Upper lobe of right lung (tissue), 1 donor: ENCODE measurements at regions not wholly inside any gene's neighbourhood (a gene's known extent, or its start where the extent isn't known, plus 50 kb on each side); places are given as distances from the start of the nearest gene placed in this dataset.

Experiments
- ATAC-seq: fragments of 200-7000 bp; cut with Tn5 transposase; one replicate; pipeline ENCODE4 v1.9.1; 2020; ENCODE audit warnings: mild to moderate bottlenecking, moderate library complexity
- DNase-seq: peaks from one replicate; pipeline ENCODE4 v3.0.0-alpha.2; 2020
- H3K27ac ChIP-seq: fragments of 200-600 bp; one replicate; pipeline ENCODE4 v1.8.0; 2022
- H3K27me3 ChIP-seq: fragments of 200-600 bp; one replicate; pipeline ENCODE4 v1.8.0; 2022; ENCODE audit warnings: mild to moderate bottlenecking
- H3K36me3 ChIP-seq: fragments of 200-600 bp; one replicate; pipeline ENCODE4 v1.8.0; 2022
- H3K4me1 ChIP-seq: fragments of 200-600 bp; one replicate; pipeline ENCODE4 v1.8.0; 2022
- H3K4me3 ChIP-seq: fragments of 200-600 bp; one replicate; pipeline ENCODE4 v1.8.0; 2022; ENCODE audit warnings: mild to moderate bottlenecking
- H3K9me3 ChIP-seq: fragments of 200-600 bp; one replicate; pipeline ENCODE4 v1.8.0; 2022
- intact Hi-C: fragments of 100-400 bp; cut with DNase I; formaldehyde crosslinking; loops from one replicate; pipeline ENCODE4 v1.11.0; 2022
- TF ChIP-seq, protein P1 (sequence below): fragments of 200-600 bp; IDR thresholded peaks from one replicate; pipeline ENCODE4 v1.8.0; 2022; ENCODE audit warnings: antibody characterized with exemption
- donor health status: DM: no; HTN: yes; CAD: no; lungs with severe emphysema.

DNA sequence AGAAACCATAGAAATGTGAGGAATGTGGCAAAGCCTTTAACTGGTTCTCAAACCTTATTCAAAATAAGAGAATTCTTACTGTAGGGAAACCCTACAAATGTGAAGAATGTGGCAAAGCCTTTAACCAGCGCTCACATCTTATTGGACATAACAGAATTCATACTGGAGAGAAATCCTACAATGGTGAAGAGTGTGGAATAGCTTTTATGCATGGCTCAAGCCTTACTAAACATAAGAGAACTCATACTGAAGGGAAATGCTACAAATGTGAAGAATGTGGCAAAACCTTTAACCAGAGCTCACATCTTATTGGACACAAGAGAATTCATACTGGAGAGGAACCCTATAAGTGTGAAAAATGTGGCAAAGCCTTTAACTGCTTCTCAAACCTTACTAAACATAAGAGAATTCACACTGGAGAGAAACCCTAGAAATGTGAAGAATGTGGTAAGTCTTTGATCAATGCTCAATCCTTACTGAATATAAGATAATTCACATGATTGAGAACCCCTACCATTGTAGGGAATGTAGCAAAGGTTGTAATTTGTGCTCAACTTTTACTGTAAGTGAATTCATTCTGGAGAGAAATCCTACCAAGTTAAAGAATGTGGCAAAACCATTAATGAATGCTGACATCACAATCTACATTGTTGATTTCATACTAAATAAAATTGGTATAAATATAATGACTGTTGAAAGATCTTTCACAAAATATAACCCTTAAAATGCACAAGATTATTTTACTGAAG is 142.5 kb upstream of the ZNF479 start:
- DNase-seq = no peak
- Histone ChIP-seq H3K4me3 (no peak overlapping the region), H3K27me3 (no peaks in the 10 kb centered on the region), H3K9me3 (peaks cover 47% of the 10 kb centered on the region), H3K27ac (no peak overlapping the region), H3K36me3 (no peaks in the 10 kb centered on the region), H3K4me1 (no peaks in the 10 kb centered on the region)
- intact Hi-C loops = no loop called here
- TF ChIP-seq, protein P1, sequence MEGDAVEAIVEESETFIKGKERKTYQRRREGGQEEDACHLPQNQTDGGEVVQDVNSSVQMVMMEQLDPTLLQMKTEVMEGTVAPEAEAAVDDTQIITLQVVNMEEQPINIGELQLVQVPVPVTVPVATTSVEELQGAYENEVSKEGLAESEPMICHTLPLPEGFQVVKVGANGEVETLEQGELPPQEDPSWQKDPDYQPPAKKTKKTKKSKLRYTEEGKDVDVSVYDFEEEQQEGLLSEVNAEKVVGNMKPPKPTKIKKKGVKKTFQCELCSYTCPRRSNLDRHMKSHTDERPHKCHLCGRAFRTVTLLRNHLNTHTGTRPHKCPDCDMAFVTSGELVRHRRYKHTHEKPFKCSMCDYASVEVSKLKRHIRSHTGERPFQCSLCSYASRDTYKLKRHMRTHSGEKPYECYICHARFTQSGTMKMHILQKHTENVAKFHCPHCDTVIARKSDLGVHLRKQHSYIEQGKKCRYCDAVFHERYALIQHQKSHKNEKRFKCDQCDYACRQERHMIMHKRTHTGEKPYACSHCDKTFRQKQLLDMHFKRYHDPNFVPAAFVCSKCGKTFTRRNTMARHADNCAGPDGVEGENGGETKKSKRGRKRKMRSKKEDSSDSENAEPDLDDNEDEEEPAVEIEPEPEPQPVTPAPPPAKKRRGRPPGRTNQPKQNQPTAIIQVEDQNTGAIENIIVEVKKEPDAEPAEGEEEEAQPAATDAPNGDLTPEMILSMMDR = no peak
- ATAC-seq = no peak

DNA sequence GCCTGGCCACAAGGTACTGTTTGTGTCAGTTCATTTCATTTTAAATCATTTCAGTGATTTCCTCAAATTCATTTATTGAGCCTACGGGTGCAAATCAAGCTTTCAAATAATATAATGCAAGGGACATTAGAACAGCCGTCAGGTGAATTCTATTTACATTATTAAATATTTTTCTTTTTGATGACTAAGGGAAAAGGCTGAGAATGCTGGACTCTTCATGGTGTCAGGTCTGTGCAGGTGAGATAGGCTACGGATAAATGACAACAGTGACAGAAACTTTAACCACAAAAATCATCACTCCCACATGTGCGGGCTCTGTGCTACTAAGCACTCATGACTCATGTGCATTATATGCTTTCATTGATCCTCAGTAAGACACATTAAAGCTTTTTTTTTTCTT is 149.2 kb upstream of the ZNF716 start:
- TF ChIP-seq, protein P1 = no peak
- H3K9me3 ChIP-seq = no peaks in the 10 kb centered on the region
- H3K27me3 ChIP-seq = no peaks in the 10 kb centered on the region
- no peaks in the 10 kb centered on the region for H3K36me3 ChIP-seq
- H3K4me1 ChIP-seq = no peaks in the 10 kb centered on the region
- DNase-seq (no peak), ATAC-seq (no peak)
- no peak overlapping the region for H3K27ac ChIP-seq
- no peak overlapping the region for H3K4me3 ChIP-seq
- intact Hi-C loops = no loop called here

DNA sequence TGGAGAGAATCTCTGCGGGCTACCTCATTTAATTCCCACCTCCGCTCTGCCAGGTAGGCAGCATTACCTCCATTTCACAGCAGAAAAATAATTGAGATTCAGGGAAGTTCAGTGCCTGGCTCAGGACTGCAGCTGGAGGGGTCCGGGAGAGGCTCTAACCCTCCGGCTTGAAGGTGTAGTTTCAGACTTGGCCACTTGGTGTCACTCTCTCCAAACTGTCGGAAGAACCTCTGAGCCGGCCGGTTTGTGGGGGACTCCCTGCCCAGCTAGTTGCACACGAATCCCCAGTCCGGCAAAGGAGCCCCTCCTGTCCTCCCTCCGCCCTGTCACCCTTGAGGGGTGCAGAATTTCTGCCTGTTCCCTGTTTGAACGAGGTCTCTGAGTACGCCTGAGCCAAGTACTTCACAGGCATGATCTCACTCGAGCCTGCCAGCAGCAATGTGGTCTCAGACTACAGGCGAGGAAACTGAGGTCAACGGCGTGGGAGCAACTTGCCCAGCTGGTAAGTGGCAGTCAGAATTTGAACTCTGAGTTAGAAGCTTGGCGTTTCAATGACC is 144.7 kb upstream of the ZNF716 start:
- no peak for DNase-seq
- Histone ChIP-seq H3K4me1 (no peaks in the 10 kb centered on the region), H3K36me3 (no peaks in the 10 kb centered on the region), H3K9me3 (no peaks in the 10 kb centered on the region), H3K27me3 (no peaks in the 10 kb centered on the region), H3K4me3 (no peak overlapping the region), H3K27ac (no peak overlapping the region)
- peak; percentile 75 for ATAC-seq
- TF ChIP-seq, protein P1 = peak; percentile 40
- intact Hi-C loops = no loop called here

DNA sequence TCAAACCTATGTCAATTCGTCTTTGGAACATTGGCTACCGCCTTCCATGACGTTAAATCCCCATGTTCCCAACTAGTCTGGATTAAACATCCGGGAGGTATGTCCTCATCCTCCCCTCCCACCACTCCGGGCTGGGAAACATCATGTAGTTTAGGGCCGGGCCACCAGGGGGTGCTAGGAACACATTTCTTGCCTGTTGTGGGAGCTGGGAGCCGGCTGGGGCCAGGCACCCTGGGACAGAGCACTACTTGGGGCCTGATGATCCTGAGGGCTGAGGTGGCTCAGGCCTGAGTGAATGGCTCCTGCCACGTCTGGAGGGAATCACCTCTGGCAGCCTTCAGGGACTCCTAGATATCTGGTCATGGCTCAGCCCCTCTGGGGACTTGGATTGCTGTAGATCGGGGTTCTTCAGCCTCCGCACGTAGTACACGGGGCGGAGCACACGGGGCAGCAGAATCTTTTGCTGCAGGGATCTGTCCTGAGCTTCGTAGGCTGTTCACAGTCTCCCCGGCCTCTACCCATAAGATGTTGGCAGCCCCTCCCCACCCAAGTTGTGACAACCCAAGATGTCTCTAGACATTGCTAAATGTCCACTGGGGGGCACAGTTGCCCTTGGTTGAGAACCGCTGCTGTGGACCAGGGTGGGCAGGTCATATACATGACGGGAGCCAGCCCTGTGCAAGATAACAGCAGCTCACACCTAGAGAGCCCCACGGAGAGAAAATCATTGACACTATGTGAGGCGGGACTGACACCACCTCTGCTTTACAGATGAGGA is 141.2 kb upstream of the ZNF716 start:
- ATAC-seq (peak; percentile 36), DNase-seq (no peak)
- H3K9me3 ChIP-seq = no peaks in the 10 kb centered on the region
- TF ChIP-seq, protein P1 = peak; percentile 26
- no peak overlapping the region for H3K4me3 ChIP-seq
- H3K4me1 ChIP-seq = no peaks in the 10 kb centered on the region
- H3K27me3 ChIP-seq = no peaks in the 10 kb centered on the region
- H3K36me3 ChIP-seq = no peaks in the 10 kb centered on the region
- H3K27ac ChIP-seq = no peak overlapping the region
- intact Hi-C loops = no loop called here

DNA sequence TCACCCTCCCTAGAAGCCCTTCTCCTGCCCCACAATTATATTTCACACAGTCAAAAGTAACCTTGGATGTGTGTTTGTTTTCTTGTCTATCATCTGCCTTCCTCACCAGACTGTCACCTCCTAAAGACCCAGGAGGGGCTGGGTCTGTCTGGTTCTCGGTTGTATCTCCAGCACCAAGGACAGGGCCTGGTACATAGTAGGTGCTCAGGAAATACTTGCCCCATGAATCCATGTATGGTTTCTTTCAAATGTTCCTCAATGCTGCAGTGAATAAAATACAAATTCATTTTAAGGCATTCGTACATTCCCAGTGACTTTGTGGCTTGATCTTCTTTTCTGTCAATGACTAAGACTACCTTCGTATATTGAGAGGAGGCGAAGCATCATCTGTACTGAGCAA is 122.9 kb upstream of the ZNF716 start:
- ATAC-seq (no peak), DNase-seq (peak; percentile 0)
- H3K4me3 ChIP-seq = no peak overlapping the region
- no peaks in the 10 kb centered on the region for H3K36me3 ChIP-seq
- H3K9me3 ChIP-seq = no peaks in the 10 kb centered on the region
- H3K4me1 ChIP-seq = no peaks in the 10 kb centered on the region
- H3K27ac ChIP-seq = no peak overlapping the region
- no peaks in the 10 kb centered on the region for H3K27me3 ChIP-seq
- TF ChIP-seq, protein P1 = no peak
- intact Hi-C loops = no loop called here
